H1 (cell line): ENCODE measurements at regions not wholly inside any gene's neighbourhood (a gene's known extent, or its start where the extent isn't known, plus 50 kb on each side); places are given as distances from the start of the nearest gene placed in this dataset.

Source experiments
- CEBPB ChIP-seq: IDR thresholded peaks from 2 replicates; pipeline ENCODE4 v1.6.1; 2012; ENCODE audit warnings: low read depth, low read length
- CHD1 ChIP-seq: IDR thresholded peaks from 2 replicates; pipeline ENCODE4 v1.6.1; 2012; ENCODE audit warnings: low read depth, low read length, improper control_type of control experiment
- CTCF ChIP-seq, 3 experiments: IDR thresholded peaks; 1 replicate in 2 of 3; 2 replicates in 1 of 3; pipeline versions ENCODE4 v1.5.1 to v1.6.1; 2011; ENCODE audit warnings: low read length in 3 of 3, mild to moderate bottlenecking in 3 of 3, inconsistent platforms in 2 of 3, low read depth in 1 of 3, moderate library complexity in 1 of 3; ENCODE audit not compliant: insufficient read depth in 1 of 3; ENCODE audit errors: control extremely low read depth in 1 of 3
- EZH2 ChIP-seq: fragments of 200-600 bp; sonication (generic); IDR thresholded peaks from 2 replicates; pipeline ENCODE4 v1.7.1; 2012; ENCODE audit warnings: low read depth, mild to moderate bottlenecking, moderate library complexity, low read length, inconsistent platforms; ENCODE audit not compliant: severe bottlenecking
- HDAC2 ChIP-seq, 2 experiments: fragments of 300-600 bp in 1 of 2; sonication (generic) in 1 of 2; IDR thresholded peaks; 2 replicates each; pipeline ENCODE4 v1.6.1; 2011 to 2012; ENCODE audit warnings: low read depth in 2 of 2, low read length in 2 of 2, mild to moderate bottlenecking in 2 of 2, moderate library complexity in 2 of 2, borderline replicate concordance in 1 of 2, inconsistent platforms in 1 of 2
- JUND ChIP-seq: IDR thresholded peaks from 2 replicates; pipeline ENCODE4 v1.6.1; 2011; ENCODE audit warnings: mild to moderate bottlenecking, improper control_type of control experiment, low read length
- POLR2A ChIP-seq, 2 experiments: IDR thresholded peaks; 1 replicate in 1 of 2; 2 replicates in 1 of 2; pipeline ENCODE4 v1.6.1; 2011; ENCODE audit warnings: low read depth in 2 of 2, low read length in 2 of 2, mild to moderate bottlenecking in 2 of 2; ENCODE audit errors: control extremely low read depth in 1 of 2
- POLR2AphosphoS5 ChIP-seq: IDR thresholded peaks from 2 replicates; pipeline ENCODE4 v1.6.1; 2011; ENCODE audit warnings: low read depth, low read length
- RFX5 ChIP-seq: IDR thresholded peaks from 2 replicates; pipeline ENCODE4 v1.6.1; 2011; ENCODE audit warnings: low read depth, low read length, improper control_type of control experiment, borderline replicate concordance
- RNF2 ChIP-seq: fragments of 200-900, 300-1000 bp; sonication (generic); IDR thresholded peaks from 2 replicates; pipeline ENCODE4 v1.7.1; 2016; ENCODE audit warnings: borderline replicate concordance, low read depth, mild to moderate bottlenecking, antibody characterized with exemption, low read length; ENCODE audit not compliant: poor library complexity, severe bottlenecking; ENCODE audit errors: missing control alignments
- RXRA ChIP-seq: IDR thresholded peaks from 2 replicates; pipeline ENCODE4 v1.6.1; 2011; ENCODE audit warnings: low read depth, mild to moderate bottlenecking, low read length, moderate library complexity; ENCODE audit not compliant: insufficient read depth
- SP1 ChIP-seq: IDR thresholded peaks from 2 replicates; pipeline ENCODE4 v1.6.1; 2011; ENCODE audit warnings: low read depth, low read length
- ZNF274 ChIP-seq: IDR thresholded peaks from 2 replicates; pipeline ENCODE4 v1.7.0; 2012; ENCODE audit warnings: low read length, borderline replicate concordance; ENCODE audit errors: extremely low read depth

GRCh38 chr11:133745791-133746190, 99.5 kb downstream of the SPATA19 start:
- TF ChIP-seq EZH2: no peak
- no peak for TF ChIP-seq ZNF274
- TF ChIP-seq POLR2A (IDR thresholded peaks at IDR 0.05; ENCODE audit: control extremely low read depth in 1 of 2, low read depth in 2 of 2, low read length in 2 of 2): no peak
- TF ChIP-seq CTCF (IDR thresholded peaks at IDR 0.05; ENCODE audit: control extremely low read depth in 1 of 3, insufficient read depth in 1 of 3, low read depth in 1 of 3, low read length in 3 of 3): no peak
- no peak for TF ChIP-seq POLR2AphosphoS5
- TF ChIP-seq HDAC2 (IDR thresholded peaks at IDR 0.05; ENCODE audit: borderline replicate concordance in 1 of 2, low read depth in 2 of 2, low read length in 2 of 2): no peak
- no peak for TF ChIP-seq RNF2
- no peak for TF ChIP-seq SP1
- TF ChIP-seq RFX5: no peak
- no peak for TF ChIP-seq RXRA
- no peak for TF ChIP-seq CEBPB
- TF ChIP-seq CHD1: no peak
- no peak for TF ChIP-seq JUND
